ENCODE measurements at regions not wholly inside any gene's neighbourhood (a gene's known extent, or its start where the extent isn't known, plus 50 kb on each side); places are given as distances from the start of the nearest gene placed in this dataset.
A peak's percentile ranks its signal among the peaks of the same experiment; 100 is the strongest.

DNA sequence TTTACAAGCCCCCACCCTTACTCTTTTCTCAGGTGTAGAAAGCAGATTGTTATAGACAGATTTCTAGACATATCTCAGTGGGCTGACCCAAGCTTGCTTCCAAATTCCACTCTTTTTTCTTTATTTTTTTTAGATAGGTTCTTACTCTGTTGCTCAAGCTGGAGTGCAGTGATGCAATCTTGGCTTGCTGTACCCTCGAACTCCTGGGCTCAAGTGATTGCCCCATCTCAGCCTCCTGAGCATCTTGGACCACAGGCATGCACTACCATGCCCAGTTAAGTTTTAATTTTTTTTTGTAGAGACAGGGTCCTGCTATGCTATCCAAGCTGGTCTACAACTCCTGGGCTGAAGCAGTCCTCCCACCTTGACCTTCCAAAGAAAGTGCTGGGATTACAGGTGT, 53.5 kb upstream of the ADAMTS9 start:
- intact Hi-C loops (cut with DNase I): no loop called here
- Histone ChIP-seq H3K9me3 (no peaks in the 10 kb centered on the region), H3K27me3 (no peaks in the 10 kb centered on the region), H3K4me3 (no peak overlapping the region), H3K27ac (peak overlapping the region in 1 of 2 donors; percentile 52), H3K4me1 (ENCODE audit: insufficient read depth) (peaks cover 29% of the 10 kb centered on the region), H3K36me3 (no peaks in the 10 kb centered on the region)
- DNase-seq: peak in 4 of 5 donors; percentile 31 to 79 (median 56)
- no peak for TF ChIP-seq EP300 (IDR thresholded peaks at IDR 0.05)
- TF ChIP-seq POLR2A (IDR thresholded peaks at IDR 0.05): no peak
- TF ChIP-seq, protein P1, sequence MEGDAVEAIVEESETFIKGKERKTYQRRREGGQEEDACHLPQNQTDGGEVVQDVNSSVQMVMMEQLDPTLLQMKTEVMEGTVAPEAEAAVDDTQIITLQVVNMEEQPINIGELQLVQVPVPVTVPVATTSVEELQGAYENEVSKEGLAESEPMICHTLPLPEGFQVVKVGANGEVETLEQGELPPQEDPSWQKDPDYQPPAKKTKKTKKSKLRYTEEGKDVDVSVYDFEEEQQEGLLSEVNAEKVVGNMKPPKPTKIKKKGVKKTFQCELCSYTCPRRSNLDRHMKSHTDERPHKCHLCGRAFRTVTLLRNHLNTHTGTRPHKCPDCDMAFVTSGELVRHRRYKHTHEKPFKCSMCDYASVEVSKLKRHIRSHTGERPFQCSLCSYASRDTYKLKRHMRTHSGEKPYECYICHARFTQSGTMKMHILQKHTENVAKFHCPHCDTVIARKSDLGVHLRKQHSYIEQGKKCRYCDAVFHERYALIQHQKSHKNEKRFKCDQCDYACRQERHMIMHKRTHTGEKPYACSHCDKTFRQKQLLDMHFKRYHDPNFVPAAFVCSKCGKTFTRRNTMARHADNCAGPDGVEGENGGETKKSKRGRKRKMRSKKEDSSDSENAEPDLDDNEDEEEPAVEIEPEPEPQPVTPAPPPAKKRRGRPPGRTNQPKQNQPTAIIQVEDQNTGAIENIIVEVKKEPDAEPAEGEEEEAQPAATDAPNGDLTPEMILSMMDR (IDR thresholded peaks at IDR 0.05): no peak
- 20 to 61% (median 26%) methylated on average over 1 of the region's 1 CpG for WGBS, 3 donors

DNA sequence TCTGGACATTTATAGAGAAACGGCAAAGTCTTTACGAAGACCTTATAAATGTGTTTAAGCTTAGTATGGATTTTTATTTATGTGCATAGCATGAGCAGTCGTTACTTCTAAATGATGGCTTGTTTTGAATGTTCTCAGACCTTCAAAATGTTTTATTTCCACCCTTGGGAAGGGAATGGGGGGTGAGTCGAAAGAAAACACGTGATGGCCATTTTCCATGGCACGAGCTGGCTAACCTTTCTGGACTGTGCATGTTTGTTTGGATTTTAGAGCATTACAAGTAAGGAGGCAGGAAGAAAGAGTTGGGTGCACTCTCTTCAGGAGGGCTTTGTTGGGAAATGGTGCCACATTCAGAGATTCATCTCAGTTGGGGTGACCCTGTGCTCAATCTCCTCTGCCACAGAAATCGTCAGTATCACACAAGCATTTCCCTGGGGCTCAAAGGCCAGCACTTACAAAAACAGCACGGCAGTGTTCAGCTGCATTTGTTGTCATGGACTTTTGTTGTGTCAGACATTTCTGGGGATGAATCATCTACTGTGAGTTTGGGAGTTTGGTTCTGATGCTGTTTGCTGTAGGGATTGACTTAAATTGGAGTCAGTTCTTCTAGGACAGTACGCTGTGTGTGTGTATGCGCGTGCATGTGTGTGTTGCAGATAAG, 52.3 kb upstream of the ADAMTS9 start:
- 39 to 43% (median 40%) methylated on average over 11 of the region's 11 CpGs for WGBS, 3 donors
- TF ChIP-seq, protein P1 (IDR thresholded peaks at IDR 0.05): no peak
- TF ChIP-seq EP300 (IDR thresholded peaks at IDR 0.05): no peak
- no peak for TF ChIP-seq POLR2A (IDR thresholded peaks at IDR 0.05)
- Histone ChIP-seq H3K27me3 (no peaks in the 10 kb centered on the region), H3K27ac (peak overlapping the region in 1 of 2 donors; percentile 52), H3K9me3 (no peaks in the 10 kb centered on the region), H3K4me3 (no peak overlapping the region), H3K36me3 (no peaks in the 10 kb centered on the region), H3K4me1 (ENCODE audit: insufficient read depth) (peaks cover 27% of the 10 kb centered on the region)
- peak in 4 of 5 donors; percentile 28 to 45 (median 42) for DNase-seq
- intact Hi-C loops (cut with DNase I): no loop called here

Data from ovary (tissue), 7 donors.